Esophagus (tissue), 2 donors: ENCODE measurements at regions not wholly inside any gene's neighbourhood (a gene's known extent, or its start where the extent isn't known, plus 50 kb on each side); places are given as distances from the start of the nearest gene placed in this dataset.
"Not testable (repeated sequence)": the region's sequence is repeated elsewhere in the genome, so short reads cannot be mapped to it uniquely, and the experiment has no call there.

Experiments used
- H3K27ac ChIP-seq, 2 donors: one replicate each; pipeline ENCODE4 v1.5.1; 2013; ENCODE audit warnings: low read depth in 2 of 2, mild to moderate bottlenecking in 2 of 2, inconsistent platforms in 1 of 2, low read length in 1 of 2, moderate library complexity in 1 of 2
- H3K27me3 ChIP-seq, 2 donors: one replicate each; pipeline ENCODE4 v1.6.1; 2013; ENCODE audit warnings: low read length in 2 of 2, control low read depth in 1 of 2, mild to moderate bottlenecking in 1 of 2; ENCODE audit not compliant: insufficient read depth in 2 of 2, control insufficient read depth in 1 of 2
- H3K36me3 ChIP-seq, 2 donors: one replicate each; pipeline ENCODE4 v1.6.1; 2013; ENCODE audit warnings: low read length in 1 of 2; ENCODE audit not compliant: control insufficient read depth in 2 of 2, insufficient read depth in 2 of 2
- H3K4me1 ChIP-seq, 2 donors: one replicate each; pipeline ENCODE4 v1.6.1; 2013; ENCODE audit warnings: low read length in 1 of 2; ENCODE audit not compliant: control insufficient read depth in 2 of 2, insufficient read depth in 2 of 2
- H3K4me3 ChIP-seq, 2 donors: one replicate each; pipeline ENCODE4 v1.5.1; 2013; ENCODE audit warnings: low read length in 2 of 2, mild to moderate bottlenecking in 2 of 2, low read depth in 1 of 2, moderate library complexity in 1 of 2
- H3K9me3 ChIP-seq, 2 donors: one replicate each; pipeline ENCODE4 v1.6.1; 2013; ENCODE audit warnings: mild to moderate bottlenecking in 2 of 2, low read depth in 1 of 2, low read length in 1 of 2, moderate library complexity in 1 of 2; ENCODE audit not compliant: control insufficient read depth in 2 of 2, insufficient read depth in 1 of 2
- WGBS, 2 donors: extraction: QIAGEN DNeasy Blood & Tissue Kit; methylation state at CpG; one replicate each; pipeline ENCODE4 v1.1.7; 2013; 5-methylcytosine and 5-hydroxymethylcytosine counted together
- donor health status: healthy with polysubstance abuse.
- donor health status: Bipolar disorder and iron deficiency.

GRCh38 chr4:26181616-26182015, 139.2 kb upstream of the RBPJ start:
- 83 to 93% methylated on average over 1 of the region's 1 CpG for WGBS, 2 donors
- no peaks in the 10 kb centered on the region for H3K9me3 ChIP-seq
- peaks cover 0 to 2% of the 10 kb centered on the region in 2 donors for H3K27me3 ChIP-seq
- H3K36me3 ChIP-seq = no peaks in the 10 kb centered on the region
- H3K4me3 ChIP-seq = no peak overlapping the region
- no peak overlapping the region for H3K27ac ChIP-seq
- no peaks in the 10 kb centered on the region for H3K4me1 ChIP-seq

- Histone ChIP-seq H3K36me3 (no peaks in the 10 kb centered on the region), H3K27me3 (peaks cover 0 to 2% of the 10 kb centered on the region in 2 donors), H3K9me3 (no peaks in the 10 kb centered on the region), H3K4me1 (no peaks in the 10 kb centered on the region), H3K4me3 (no peak overlapping the region), H3K27ac (no peak overlapping the region)
- 87 to 91% methylated on average over 5 of the region's 5 CpGs for WGBS, 2 donors
Observed at GRCh38 chr4:26183017-26183416, 137.8 kb upstream of the RBPJ start.

DNA sequence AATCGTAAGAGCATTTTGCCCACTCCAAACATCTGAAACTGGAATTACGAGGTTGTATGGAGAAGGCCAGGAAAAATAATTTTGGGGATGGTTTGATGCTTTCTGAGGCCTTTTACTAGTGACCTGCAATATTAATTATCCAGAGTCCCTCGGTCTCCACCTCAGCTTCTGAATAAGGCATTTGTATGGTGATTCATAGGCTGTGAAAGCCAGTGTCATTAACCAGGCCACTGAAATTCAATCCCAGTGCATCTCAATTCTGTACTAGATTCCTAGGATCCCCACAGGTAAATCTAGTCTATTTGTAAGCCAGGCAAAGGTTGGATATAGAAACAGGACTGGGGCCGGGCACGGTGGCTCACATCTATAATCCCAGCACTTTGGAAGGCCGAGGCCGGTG, 135.4 kb upstream of the RBPJ start:
- H3K27ac ChIP-seq = no peak overlapping the region
- no peak overlapping the region for H3K4me3 ChIP-seq
- no peaks in the 10 kb centered on the region for H3K4me1 ChIP-seq
- no peaks in the 10 kb centered on the region for H3K27me3 ChIP-seq
- no peaks in the 10 kb centered on the region for H3K36me3 ChIP-seq
- H3K9me3 ChIP-seq = no peaks in the 10 kb centered on the region
- 96 to 97% methylated on average over 7 of the region's 7 CpGs for WGBS, 2 donors

DNA sequence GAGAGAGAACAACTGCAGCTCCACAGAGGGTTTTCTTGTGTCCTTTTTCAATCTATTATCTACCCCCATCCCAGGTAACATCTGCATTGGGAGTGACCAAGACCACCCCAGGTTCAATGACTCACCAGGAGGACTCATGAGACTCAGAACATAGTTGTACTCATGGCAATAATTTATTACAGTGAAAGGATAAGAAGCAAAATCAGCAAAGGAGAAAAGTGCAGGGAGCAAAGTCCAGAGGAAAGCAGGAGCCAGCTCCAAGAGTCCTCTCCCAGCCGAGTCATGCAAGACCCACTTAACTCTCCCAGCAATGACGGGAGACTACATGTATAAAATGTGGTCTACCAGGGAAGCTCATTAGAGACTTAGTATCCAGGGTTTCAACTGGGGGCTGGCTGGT, 129.5 kb upstream of the RBPJ start:
- H3K9me3 ChIP-seq = no peaks in the 10 kb centered on the region
- no peaks in the 10 kb centered on the region for H3K4me1 ChIP-seq
- 57 to 85% methylated on average over 2 of the region's 2 CpGs for WGBS, 2 donors
- H3K36me3 ChIP-seq = no peaks in the 10 kb centered on the region
- no peak overlapping the region for H3K4me3 ChIP-seq
- H3K27ac ChIP-seq = no peak overlapping the region
- H3K27me3 ChIP-seq = peaks cover 0 to 4% of the 10 kb centered on the region in 2 donors

- Histone ChIP-seq H3K27me3 (peaks cover 0 to 4% of the 10 kb centered on the region in 2 donors), H3K27ac (no peak overlapping the region), H3K9me3 (no peaks in the 10 kb centered on the region), H3K36me3 (no peaks in the 10 kb centered on the region), H3K4me1 (no peaks in the 10 kb centered on the region), H3K4me3 (no peak overlapping the region)
- 66 to 67% methylated on average over 9 of the region's 9 CpGs for WGBS, 2 donors
Observed at GRCh38 chr4:26192899-26193869, 127.6 kb upstream of the RBPJ start.

DNA sequence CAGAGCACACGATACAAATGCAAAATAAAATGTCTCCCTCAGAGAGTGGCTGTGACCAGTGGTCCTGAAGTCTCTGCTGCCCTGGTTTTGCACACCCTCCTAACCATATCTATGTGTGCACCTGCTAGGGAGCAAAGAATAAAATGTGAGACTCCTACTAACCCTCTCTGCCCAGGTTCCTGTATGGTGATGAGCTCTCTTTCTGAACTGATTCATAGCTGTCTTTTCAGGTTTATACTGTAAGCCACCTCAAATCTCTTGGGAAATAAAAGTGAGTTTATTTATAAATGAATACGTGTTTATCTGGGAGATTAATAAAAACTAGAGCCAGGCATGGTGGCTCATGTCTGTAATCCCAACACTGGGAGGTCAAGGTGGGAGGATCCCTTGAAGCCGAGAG, 126.0 kb upstream of the RBPJ start:
- H3K4me1 ChIP-seq = no peaks in the 10 kb centered on the region
- H3K27me3 ChIP-seq = peaks cover 0 to 4% of the 10 kb centered on the region in 2 donors
- no peaks in the 10 kb centered on the region for H3K36me3 ChIP-seq
- WGBS, 2 donors = 87 to 88% methylated on average over 3 of the region's 3 CpGs
- H3K27ac ChIP-seq = no peak overlapping the region
- H3K9me3 ChIP-seq = no peaks in the 10 kb centered on the region
- no peak overlapping the region for H3K4me3 ChIP-seq

GRCh38 chr4:26196567-26196966, 124.2 kb upstream of the RBPJ start:
- 86 to 87% methylated on average over 5 of the region's 5 CpGs for WGBS, 2 donors
- Histone ChIP-seq H3K9me3 (no peaks in the 10 kb centered on the region), H3K27me3 (peaks cover 0 to 5% of the 10 kb centered on the region in 2 donors), H3K4me3 (no peak overlapping the region), H3K27ac (no peak overlapping the region), H3K4me1 (no peaks in the 10 kb centered on the region), H3K36me3 (no peaks in the 10 kb centered on the region)

DNA sequence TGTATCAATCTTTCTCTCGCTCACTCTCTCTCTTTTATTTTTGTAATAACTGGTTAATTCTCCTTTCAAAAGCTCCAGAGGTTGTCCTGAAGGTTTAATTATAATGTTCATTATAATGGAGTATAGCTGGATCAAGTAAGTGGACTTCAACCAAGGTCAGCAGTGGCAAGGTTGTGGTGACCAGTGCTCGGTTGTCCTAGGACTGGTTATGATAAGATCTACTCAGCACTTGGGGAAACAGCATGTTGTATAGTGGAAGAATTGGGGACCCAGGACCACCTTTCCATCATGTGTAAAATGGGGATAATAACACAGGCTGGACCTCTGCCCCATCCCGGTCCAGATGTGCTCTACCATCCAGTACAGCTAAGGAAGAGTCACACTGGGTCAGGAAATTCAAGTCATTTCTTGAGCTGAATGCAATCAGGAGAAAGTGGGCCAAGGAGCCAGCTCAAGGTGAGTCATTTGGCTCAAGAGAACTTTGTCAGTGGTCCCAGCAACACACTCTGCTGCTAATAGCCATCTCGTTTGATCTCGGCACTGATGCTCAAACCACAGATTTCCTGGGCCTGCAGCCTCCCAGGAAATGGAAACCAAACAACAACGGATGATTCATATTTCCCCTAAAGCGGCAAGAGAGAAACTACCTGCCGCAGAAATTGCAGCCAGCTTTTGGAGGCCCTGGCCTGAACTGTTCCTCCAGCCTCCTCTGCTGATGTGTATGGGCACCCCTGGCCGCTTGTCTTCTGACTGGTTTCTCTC, 123.6 kb upstream of the RBPJ start:
- no peak overlapping the region for H3K27ac ChIP-seq
- no peaks in the 10 kb centered on the region for H3K4me1 ChIP-seq
- H3K36me3 ChIP-seq = no peaks in the 10 kb centered on the region
- whole genome bisulfite sequencing, 2 donors = 49 to 54% methylated on average over 9 of the region's 9 CpGs
- H3K27me3 ChIP-seq = peaks cover 0 to 7% of the 10 kb centered on the region in 2 donors
- H3K4me3 ChIP-seq = no peak overlapping the region
- no peaks in the 10 kb centered on the region for H3K9me3 ChIP-seq

DNA sequence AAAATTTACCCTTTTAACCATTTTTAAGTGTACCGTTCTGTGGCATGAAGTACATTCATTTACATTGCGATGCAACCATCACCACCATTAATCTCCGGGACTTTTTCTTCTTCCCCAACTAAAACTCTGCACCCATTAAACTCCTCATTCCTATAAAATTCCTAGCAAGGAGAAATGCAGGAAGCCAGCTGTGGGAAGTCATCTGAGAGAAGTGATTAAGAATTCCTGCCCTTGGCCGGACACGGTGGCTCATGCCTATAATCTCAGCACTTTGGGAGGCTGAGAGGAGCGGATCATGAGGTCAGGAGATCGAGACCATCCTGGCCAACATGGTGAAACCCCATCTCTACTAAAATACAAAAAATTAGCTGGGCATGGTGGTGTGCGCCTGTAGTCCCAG, 121.9 kb upstream of the RBPJ start:
- WGBS, 2 donors = 85 to 90% methylated on average over 8 of the region's 8 CpGs
- H3K27me3 ChIP-seq, H3K27ac ChIP-seq, H3K4me3 ChIP-seq, H3K36me3 ChIP-seq, H3K9me3 ChIP-seq, H3K4me1 ChIP-seq: not testable (repeated sequence)
